ENCODE measurements at regions not wholly inside any gene's neighbourhood (a gene's known extent, or its start where the extent isn't known, plus 50 kb on each side); places are given as distances from the start of the nearest gene placed in this dataset.
"Not testable (repeated sequence)": the region's sequence is repeated elsewhere in the genome, so short reads cannot be mapped to it uniquely, and the experiment has no call there.

GRCh38 chr2:198628596-198628995 lies 824.2 kb downstream of the PLCL1 start:
- no peak for DNase-seq (ENCODE audit: low read depth)

GRCh38 chr2:198622986-198623730 lies 818.8 kb downstream of the PLCL1 start:
- no peak for DNase-seq (ENCODE audit: low read depth)

GRCh38 chr2:198615972-198616371 lies 811.6 kb downstream of the PLCL1 start:
- no peak for DNase-seq (ENCODE audit: low read depth)

GRCh38 chr2:198611201-198611600 lies 806.8 kb downstream of the PLCL1 start:
- no peak for DNase-seq (ENCODE audit: low read depth)

GRCh38 chr2:198604599-198604998 lies 800.2 kb downstream of the PLCL1 start:
- DNase-seq (ENCODE audit: low read depth) = no peak

GRCh38 chr2:198602986-198603385 lies 798.6 kb downstream of the PLCL1 start:
- not testable (repeated sequence) for DNase-seq (ENCODE audit: low read depth)

GRCh38 chr2:198597648-198598047 lies 793.3 kb downstream of the PLCL1 start:
- no peak for DNase-seq (ENCODE audit: low read depth)

GRCh38 chr2:198596985-198597384 lies 792.6 kb downstream of the PLCL1 start:
- no peak for DNase-seq (ENCODE audit: low read depth)

GRCh38 chr2:198595721-198596120 lies 791.3 kb downstream of the PLCL1 start:
- DNase-seq (ENCODE audit: low read depth) = no peak

GRCh38 chr2:198591586-198591985 lies 787.2 kb downstream of the PLCL1 start:
- DNase-seq (ENCODE audit: low read depth) = no peak

GRCh38 chr2:198587741-198588140 lies 783.3 kb downstream of the PLCL1 start:
- no peak for DNase-seq (ENCODE audit: low read depth)

- DNase-seq (ENCODE audit: low read depth) = no peak
Measured at GRCh38 chr2:198587240-198587639, 782.8 kb downstream of the PLCL1 start.

- DNase-seq (ENCODE audit: low read depth) = no peak
Measured at GRCh38 chr2:198571393-198571792, 767.0 kb downstream of the PLCL1 start.

GRCh38 chr2:198558176-198558575 lies 753.8 kb downstream of the PLCL1 start:
- no peak for DNase-seq (ENCODE audit: low read depth)

GRCh38 chr2:198546122-198546521 lies 741.7 kb downstream of the PLCL1 start:
- DNase-seq (ENCODE audit: low read depth) = no peak

- DNase-seq (ENCODE audit: low read depth) = no peak
Measured at GRCh38 chr2:198545411-198545810, 741.0 kb downstream of the PLCL1 start.

- no peak for DNase-seq (ENCODE audit: low read depth)
Measured at GRCh38 chr2:198544461-198544860, 740.1 kb downstream of the PLCL1 start.

- DNase-seq (ENCODE audit: low read depth) = no peak
Measured at GRCh38 chr2:198534756-198535155, 730.4 kb downstream of the PLCL1 start.

- no peak for DNase-seq (ENCODE audit: low read depth)
Measured at GRCh38 chr2:198525211-198525969, 721.0 kb downstream of the PLCL1 start.

- DNase-seq (ENCODE audit: low read depth) = no peak
Measured at GRCh38 chr2:198523710-198524109, 719.3 kb downstream of the PLCL1 start.

- DNase-seq (ENCODE audit: low read depth) = no peak
Measured at GRCh38 chr2:198518935-198519334, 714.5 kb downstream of the PLCL1 start.

- DNase-seq (ENCODE audit: low read depth) = no peak
Measured at GRCh38 chr2:198517976-198518375, 713.6 kb downstream of the PLCL1 start.

GRCh38 chr2:198508610-198509009 lies 704.2 kb downstream of the PLCL1 start:
- DNase-seq (ENCODE audit: low read depth) = not testable (repeated sequence)

- no peak for DNase-seq (ENCODE audit: low read depth)
Measured at GRCh38 chr2:198499539-198499938, 695.1 kb downstream of the PLCL1 start.

Measured in activated T-cell treated with anti-CD3 and anti-CD28 coated beads for 24 hours (primary cell).